Stimulated activated naive B cell treated with anti-CD40 and anti-IgM and Interleukin-4, amounts not matched to agents 10 μg/mL and 1 μg/mL and 100 μg/mL, for 72 hours (primary cell): ENCODE measurements at regions not wholly inside any gene's neighbourhood (a gene's known extent, or its start where the extent isn't known, plus 50 kb on each side); places are given as distances from the start of the nearest gene placed in this dataset.
"Not testable (repeated sequence)": the region's sequence is repeated elsewhere in the genome, so short reads cannot be mapped to it uniquely, and the experiment has no call there.

Experiments
- ATAC-seq, 2 donors: fragments of 150-1000 bp; cut with Tn5 transposase; replicated peaks; 2 replicates each; pipeline ENCODE4 v1.10.0; 2021; ENCODE audit warnings: moderate library complexity in 1 of 2
- DNase-seq: peaks from one replicate; pipeline ENCODE4 v3.0.0; 2021
- H3K27ac Mint-ChIP-seq: one replicate; pipeline ENCODE4 v1.8.0; 2022; ENCODE audit warnings: mild to moderate bottlenecking, mixed read lengths
- H3K27me3 Mint-ChIP-seq, 2 donors: one replicate each; pipeline ENCODE4 v1.8.0; 2022; ENCODE audit warnings: mixed read lengths in 2 of 2
- H3K36me3 Mint-ChIP-seq, 2 donors: one replicate each; pipeline ENCODE4 v1.8.0; 2022; ENCODE audit warnings: mixed read lengths in 2 of 2, mild to moderate bottlenecking in 1 of 2
- H3K4me1 Mint-ChIP-seq, 2 donors: one replicate each; pipeline ENCODE4 v1.8.0; 2022; ENCODE audit warnings: mixed read lengths in 2 of 2, mild to moderate bottlenecking in 1 of 2
- H3K4me3 Mint-ChIP-seq, 2 donors: one replicate each; pipeline ENCODE4 v1.8.0; 2022; ENCODE audit warnings: mild to moderate bottlenecking in 2 of 2, mixed read lengths in 2 of 2, moderate library complexity in 1 of 2
- H3K9me3 Mint-ChIP-seq, 2 donors: one replicate each; pipeline ENCODE4 v1.8.0; 2022; ENCODE audit warnings: mixed read lengths in 2 of 2, mild to moderate bottlenecking in 1 of 2

DNA sequence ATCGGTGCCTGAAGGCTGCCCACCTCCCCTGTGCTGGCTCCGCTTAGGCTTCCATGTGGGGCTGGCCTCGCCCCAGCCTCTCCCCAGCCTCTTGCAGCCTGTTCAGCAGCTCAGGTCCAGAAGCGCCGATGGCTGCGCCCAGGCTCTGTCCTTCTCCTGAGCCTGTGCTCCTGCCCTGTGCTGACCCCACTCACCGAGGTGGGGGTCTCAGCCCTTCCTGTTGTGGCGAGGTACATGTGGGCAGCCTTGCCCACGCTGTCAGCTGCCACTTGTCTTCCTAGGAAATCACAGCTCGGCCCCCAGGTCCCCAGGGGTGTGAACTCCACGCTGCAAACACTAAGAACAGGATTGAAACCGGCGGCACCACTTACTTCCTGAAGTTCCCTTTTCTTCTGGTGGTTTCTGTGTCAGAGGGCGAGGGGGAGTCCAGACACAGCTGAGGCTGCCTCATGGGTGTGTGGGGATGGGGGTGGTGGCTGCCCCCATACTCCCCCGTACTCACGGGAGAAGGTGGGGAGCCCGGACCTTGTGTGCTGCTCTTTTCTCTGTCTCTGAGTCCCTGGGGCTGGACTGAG, 249.1 kb downstream of the TMEM121 start:
- peaks cover 54 to 79% of the 10 kb centered on the region in 2 donors for H3K4me1 Mint-ChIP-seq
- peak overlapping the region; percentile 99 for H3K27ac Mint-ChIP-seq

DNA sequence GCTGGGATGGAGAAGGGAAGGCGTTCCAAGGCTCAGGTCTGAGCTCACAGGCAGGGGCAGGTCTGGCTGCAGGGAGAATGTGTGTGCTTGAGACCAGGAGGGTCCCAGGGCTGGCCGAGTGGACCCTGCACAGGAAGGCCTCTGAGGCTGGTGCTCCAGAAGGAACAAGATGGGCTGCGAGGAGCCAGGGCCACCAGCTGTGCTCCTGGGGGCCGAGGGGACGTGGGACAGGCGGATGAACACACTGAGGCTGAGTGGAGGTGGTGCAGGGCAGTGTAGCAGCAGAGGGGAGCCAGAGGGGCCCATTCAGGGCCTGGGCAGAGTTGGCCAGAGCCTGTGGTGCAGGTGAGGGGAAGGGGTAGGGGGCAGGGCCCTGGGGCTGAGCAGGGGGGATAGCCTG, 249.7 kb downstream of the TMEM121 start:
- peaks cover 29 to 30% of the 10 kb centered on the region in 2 donors for H3K9me3 Mint-ChIP-seq
- not testable (repeated sequence) for DNase-seq
- H3K27ac Mint-ChIP-seq, result peak overlapping the region; percentile 99
- peak in 1 of 2 donors; percentile 3 for ATAC-seq
- peak overlapping the region; percentile 96 for H3K4me3 Mint-ChIP-seq
- H3K36me3 Mint-ChIP-seq, result peaks cover 62 to 73% of the 10 kb centered on the region in 2 donors
- peaks cover 49 to 73% of the 10 kb centered on the region in 2 donors for H3K4me1 Mint-ChIP-seq
- H3K27me3 Mint-ChIP-seq, result peaks cover 6 to 23% of the 10 kb centered on the region in 2 donors

More for the DNA sequence above, 249.1 kb downstream of the TMEM121 start:
- peak; percentile 89 for DNase-seq
- H3K4me3 Mint-ChIP-seq, result peak overlapping the region; percentile 96
- ATAC-seq, result peak; percentile 88 to 89
- peaks cover 8 to 26% of the 10 kb centered on the region in 2 donors for H3K27me3 Mint-ChIP-seq
- peaks cover 69 to 78% of the 10 kb centered on the region in 2 donors for H3K36me3 Mint-ChIP-seq
- peaks cover 25 to 28% of the 10 kb centered on the region in 2 donors for H3K9me3 Mint-ChIP-seq

DNA sequence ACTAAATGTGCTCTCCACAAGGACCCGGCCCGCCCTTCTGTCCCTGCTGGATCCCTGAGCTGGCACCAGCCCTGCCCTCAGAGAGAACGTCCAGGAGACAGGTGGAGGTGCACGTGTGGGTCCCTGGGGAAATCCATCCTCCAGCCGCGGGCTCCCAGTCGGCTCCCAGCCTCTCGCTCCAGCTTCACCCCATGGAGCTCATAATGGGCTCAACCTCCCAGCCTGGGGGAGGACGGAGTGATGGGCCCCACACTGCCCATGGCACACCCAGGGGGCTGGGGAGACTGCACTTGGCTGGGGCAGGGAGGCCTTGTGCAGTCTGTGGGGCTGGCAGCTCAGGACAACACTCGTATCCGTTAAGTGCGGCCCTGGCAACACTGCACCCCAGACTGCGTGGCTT, 250.5 kb downstream of the TMEM121 start:
- DNase-seq (no peak), ATAC-seq (no peak)
- peaks cover 49 to 68% of the 10 kb centered on the region in 2 donors for H3K4me1 Mint-ChIP-seq
- peaks cover 64 to 74% of the 10 kb centered on the region in 2 donors for H3K36me3 Mint-ChIP-seq
- peak overlapping the region; percentile 96 for H3K4me3 Mint-ChIP-seq
- H3K27ac Mint-ChIP-seq, result peak overlapping the region; percentile 99
- peaks cover 35% of the 10 kb centered on the region in 2 donors for H3K9me3 Mint-ChIP-seq
- peaks cover 6 to 23% of the 10 kb centered on the region in 2 donors for H3K27me3 Mint-ChIP-seq

- H3K9me3 Mint-ChIP-seq, result peaks cover 20 to 21% of the 10 kb centered on the region in 2 donors
- H3K4me1 Mint-ChIP-seq, result peaks cover 19 to 28% of the 10 kb centered on the region in 2 donors
- ATAC-seq (no peak), DNase-seq (no peak)
- no peak overlapping the region for H3K4me3 Mint-ChIP-seq
- H3K27ac Mint-ChIP-seq, result peak overlapping the region; percentile 42
- H3K36me3 Mint-ChIP-seq, result peaks cover 12 to 14% of the 10 kb centered on the region in 2 donors
- H3K27me3 Mint-ChIP-seq, result no peaks in the 10 kb centered on the region
Measured at GRCh38 chr14:105783707-105784106, 257.3 kb downstream of the TMEM121 start.

- DNase-seq (no peak), ATAC-seq (peak; percentile 43 to 50)
- Mint-ChIP-seq H3K36me3 (peaks cover 0 to 2% of the 10 kb centered on the region in 2 donors), H3K4me3 (peak overlapping the region; percentile 9 to 40), H3K4me1 (peaks cover 18 to 19% of the 10 kb centered on the region in 2 donors), H3K9me3 (peaks cover 6 to 8% of the 10 kb centered on the region in 2 donors), H3K27ac (peak overlapping the region; percentile 44), H3K27me3 (no peaks in the 10 kb centered on the region)
Measured at GRCh38 chr14:105793836-105794235, 267.5 kb downstream of the TMEM121 start.

DNA sequence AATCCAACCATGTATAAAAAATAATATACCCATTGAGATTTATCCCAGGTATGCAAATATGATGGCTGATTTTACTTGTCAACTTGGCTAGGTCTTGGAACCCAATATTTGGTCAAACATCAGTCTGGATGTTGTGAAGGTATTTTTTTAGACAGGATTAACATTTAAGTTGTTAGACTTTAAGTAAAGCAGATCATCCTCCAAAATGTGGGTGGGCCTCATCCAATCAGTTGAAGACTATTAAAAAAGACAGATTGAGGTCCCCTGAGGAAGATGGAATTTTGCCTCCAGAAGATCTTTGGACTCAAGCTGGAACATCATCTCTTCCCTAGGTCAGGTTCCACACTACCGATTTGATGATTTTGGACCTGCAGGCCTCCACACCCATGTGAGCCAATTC, 271.2 kb downstream of the TMEM121 start:
- Mint-ChIP-seq H3K27me3 (no peaks in the 10 kb centered on the region), H3K4me1 (peaks cover 18 to 23% of the 10 kb centered on the region in 2 donors), H3K9me3 (peaks cover 6 to 8% of the 10 kb centered on the region in 2 donors), H3K36me3 (peaks cover 0 to 2% of the 10 kb centered on the region in 2 donors), H3K27ac (no peak overlapping the region), H3K4me3 (no peak overlapping the region)
- DNase-seq (no peak), ATAC-seq (no peak)

DNA sequence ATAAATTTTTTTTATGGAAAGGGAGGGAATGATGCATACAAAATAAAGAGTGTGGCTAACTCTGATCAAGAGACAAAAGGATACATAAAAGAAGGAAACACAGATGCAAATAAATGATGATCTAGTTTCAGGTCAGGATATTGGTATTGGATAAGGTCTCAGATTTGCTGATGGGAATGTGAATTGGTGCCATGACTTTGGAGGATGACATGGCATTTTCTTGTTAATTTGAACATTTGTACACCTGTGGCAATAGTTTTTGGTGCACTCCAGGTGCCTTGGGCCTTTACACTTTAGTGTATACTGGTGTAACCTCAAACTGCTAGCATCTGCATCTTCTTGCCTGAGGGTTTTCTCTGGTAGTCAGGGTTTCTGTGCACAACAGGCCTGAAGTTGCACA, 279.3 kb downstream of the TMEM121 start:
- Mint-ChIP-seq H3K36me3 (peaks cover 3 to 23% of the 10 kb centered on the region in 2 donors), H3K4me1 (peaks cover 5% of the 10 kb centered on the region in 2 donors), H3K27ac (no peak overlapping the region), H3K4me3 (no peak overlapping the region), H3K27me3 (no peaks in the 10 kb centered on the region), H3K9me3 (peaks cover 19 to 30% of the 10 kb centered on the region in 2 donors)
- ATAC-seq (no peak), DNase-seq (no peak)

DNA sequence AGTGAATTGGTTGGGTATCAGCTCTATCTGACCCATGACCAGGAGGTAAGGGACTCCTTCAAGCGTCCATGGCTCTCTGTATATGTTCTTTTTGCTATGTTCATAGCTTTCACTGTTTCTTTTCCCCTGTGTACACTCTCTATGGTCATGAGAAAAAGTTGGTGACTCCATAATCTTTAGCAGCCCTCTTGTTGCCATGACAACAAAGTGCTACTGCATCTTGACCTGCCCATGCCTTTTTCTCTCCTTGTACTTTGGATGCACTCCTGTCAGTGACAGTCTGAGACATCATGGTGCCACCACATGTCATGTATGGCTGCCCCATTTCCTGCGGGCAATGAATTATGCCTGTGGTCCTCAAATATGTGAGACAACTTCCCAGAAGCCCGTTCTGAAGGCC, 280.2 kb downstream of the TMEM121 start:
- H3K9me3 Mint-ChIP-seq, result peaks cover 21 to 38% of the 10 kb centered on the region in 2 donors
- DNase-seq (no peak), ATAC-seq (no peak)
- peaks cover 0 to 3% of the 10 kb centered on the region in 2 donors for H3K4me1 Mint-ChIP-seq
- H3K4me3 Mint-ChIP-seq, result no peak overlapping the region
- H3K27ac Mint-ChIP-seq, result no peak overlapping the region
- peaks cover 7 to 27% of the 10 kb centered on the region in 2 donors for H3K36me3 Mint-ChIP-seq
- no peaks in the 10 kb centered on the region for H3K27me3 Mint-ChIP-seq

DNA sequence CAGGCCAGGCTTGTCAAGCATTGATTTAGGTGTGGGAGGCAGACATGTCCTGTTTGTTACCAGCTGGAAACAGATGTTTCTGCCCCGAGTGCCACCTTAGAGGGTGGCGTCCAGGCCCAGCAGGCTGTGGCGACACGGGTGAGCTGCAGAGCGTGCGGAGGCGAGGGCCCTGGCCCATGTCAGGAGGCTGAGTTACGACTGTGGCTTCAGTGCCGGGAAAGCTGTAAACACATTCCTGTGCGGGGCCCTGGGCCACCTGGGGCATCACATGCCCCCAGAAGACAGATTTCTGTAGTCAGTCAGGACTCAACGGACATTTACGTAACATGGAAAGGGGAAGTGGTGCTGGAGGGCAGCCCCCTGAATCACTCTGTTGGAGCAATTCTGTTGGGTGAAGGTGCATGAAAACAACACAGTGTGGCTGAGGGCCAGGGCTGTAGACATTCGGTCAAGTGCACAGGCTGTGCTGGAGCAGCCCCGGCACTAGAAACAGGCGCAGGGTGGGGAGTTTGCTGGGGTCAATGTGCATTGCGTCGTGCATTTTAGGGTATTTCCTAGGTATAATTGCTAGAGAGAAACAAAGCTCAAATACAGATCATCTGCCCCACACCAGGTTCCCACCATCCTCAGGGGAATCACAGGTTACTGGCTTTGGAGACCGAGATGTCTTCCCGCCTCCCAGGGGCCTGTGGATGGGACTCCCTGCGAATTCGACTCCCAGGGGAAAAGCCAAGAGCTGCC, 291.8 kb downstream of the TMEM121 start:
- H3K4me3 Mint-ChIP-seq, result peak overlapping the region; percentile 79 to 81
- ATAC-seq, result peak; percentile 90 to 93
- H3K4me1 Mint-ChIP-seq, result peaks cover 47 to 62% of the 10 kb centered on the region in 2 donors
- DNase-seq, result peak; percentile 96
- peaks cover 4 to 7% of the 10 kb centered on the region in 2 donors for H3K9me3 Mint-ChIP-seq
- H3K27ac Mint-ChIP-seq, result peak overlapping the region; percentile 99
- H3K36me3 Mint-ChIP-seq, result peaks cover 9 to 17% of the 10 kb centered on the region in 2 donors
- no peaks in the 10 kb centered on the region for H3K27me3 Mint-ChIP-seq

DNA sequence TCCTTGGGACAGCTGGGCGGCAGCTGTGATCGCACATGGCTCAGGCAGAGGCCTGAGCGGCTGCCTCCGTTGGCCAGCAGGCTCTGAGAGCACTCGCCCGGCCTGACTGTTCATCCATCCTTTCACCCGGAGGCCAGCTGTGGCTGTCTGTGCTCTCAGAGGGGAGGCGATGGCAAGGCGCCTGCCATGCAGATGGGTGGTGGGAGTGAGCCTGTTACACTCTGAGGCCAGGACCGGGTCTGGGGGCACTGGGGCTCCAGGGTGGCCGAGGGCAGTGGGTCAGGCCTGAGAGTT, 292.3 kb downstream of the TMEM121 start:
- ATAC-seq, result peak; percentile 25 to 36
- Mint-ChIP-seq H3K36me3 (peaks cover 9 to 17% of the 10 kb centered on the region in 2 donors), H3K4me1 (peaks cover 47 to 65% of the 10 kb centered on the region in 2 donors), H3K9me3 (peaks cover 4 to 7% of the 10 kb centered on the region in 2 donors), H3K4me3 (peak overlapping the region; percentile 79 to 81), H3K27ac (peak overlapping the region; percentile 99), H3K27me3 (no peaks in the 10 kb centered on the region)
- DNase-seq, result no peak

GRCh38 chr14:105830171-105830570, 303.8 kb downstream of the TMEM121 start:
- peaks cover 23 to 46% of the 10 kb centered on the region in 2 donors for H3K4me1 Mint-ChIP-seq
- peaks cover 15 to 34% of the 10 kb centered on the region in 2 donors for H3K9me3 Mint-ChIP-seq
- ATAC-seq (no peak), DNase-seq (no peak)
- no peaks in the 10 kb centered on the region for H3K27me3 Mint-ChIP-seq
- H3K4me3 Mint-ChIP-seq, result no peak overlapping the region
- peak overlapping the region; percentile 78 for H3K27ac Mint-ChIP-seq
- H3K36me3 Mint-ChIP-seq, result peaks cover 10 to 29% of the 10 kb centered on the region in 2 donors

DNA sequence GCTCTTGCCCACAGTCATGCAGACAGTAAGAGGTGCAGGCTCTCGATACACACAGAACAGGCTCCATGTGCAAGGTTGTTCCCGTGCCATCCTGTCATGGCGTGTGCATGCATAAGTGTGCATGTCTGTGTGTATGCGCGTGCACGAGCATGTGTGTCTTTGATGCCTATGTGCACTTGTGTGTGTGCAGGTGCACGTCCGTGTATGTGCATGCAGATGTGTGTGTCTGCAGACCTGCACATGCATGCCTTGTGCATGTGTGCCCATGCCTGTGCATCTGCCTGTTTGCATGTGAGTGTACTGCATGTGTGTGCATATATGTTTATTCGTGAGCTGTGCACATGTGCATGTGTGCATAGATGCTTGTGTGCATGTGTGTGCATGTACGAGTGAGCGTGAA, 309.8 kb downstream of the TMEM121 start:
- DNase-seq (no peak), ATAC-seq (peak; percentile 8 to 10)
- H3K4me3 Mint-ChIP-seq, result peak overlapping the region in 1 of 2 donors; percentile 17

DNA sequence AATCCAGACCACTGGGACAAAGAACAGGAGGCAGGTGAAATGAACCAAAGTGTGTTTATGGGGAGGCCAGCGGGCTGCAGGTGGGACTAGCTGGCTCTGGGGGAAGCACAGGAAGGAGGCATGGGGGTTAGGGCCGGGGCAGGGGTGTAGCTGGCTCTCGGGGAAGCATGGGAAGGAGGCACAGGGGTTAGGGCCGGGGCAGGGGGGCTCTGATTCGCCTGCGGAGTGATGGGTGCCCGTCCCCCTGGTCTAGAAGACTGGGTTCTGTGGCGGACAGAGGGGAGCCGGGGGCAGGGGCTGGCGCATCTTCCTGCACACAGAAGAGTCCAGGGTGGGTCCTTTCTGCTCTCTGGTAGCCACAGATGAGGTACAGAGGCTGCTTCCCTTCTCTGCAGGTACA, 310.3 kb downstream of the TMEM121 start:
- no peaks in the 10 kb centered on the region for H3K27me3 Mint-ChIP-seq
- peak overlapping the region in 1 of 2 donors; percentile 17 for H3K4me3 Mint-ChIP-seq
- no peaks in the 10 kb centered on the region for H3K9me3 Mint-ChIP-seq

More for the DNA sequence above, 309.8 kb downstream of the TMEM121 start:
- peaks cover 29 to 34% of the 10 kb centered on the region in 2 donors for H3K36me3 Mint-ChIP-seq
- H3K27me3 Mint-ChIP-seq, result no peaks in the 10 kb centered on the region
- peaks cover 33 to 56% of the 10 kb centered on the region in 2 donors for H3K4me1 Mint-ChIP-seq
- H3K9me3 Mint-ChIP-seq, result peaks cover 0 to 3% of the 10 kb centered on the region in 2 donors
- H3K27ac Mint-ChIP-seq, result peak overlapping the region; percentile 85

DNA sequence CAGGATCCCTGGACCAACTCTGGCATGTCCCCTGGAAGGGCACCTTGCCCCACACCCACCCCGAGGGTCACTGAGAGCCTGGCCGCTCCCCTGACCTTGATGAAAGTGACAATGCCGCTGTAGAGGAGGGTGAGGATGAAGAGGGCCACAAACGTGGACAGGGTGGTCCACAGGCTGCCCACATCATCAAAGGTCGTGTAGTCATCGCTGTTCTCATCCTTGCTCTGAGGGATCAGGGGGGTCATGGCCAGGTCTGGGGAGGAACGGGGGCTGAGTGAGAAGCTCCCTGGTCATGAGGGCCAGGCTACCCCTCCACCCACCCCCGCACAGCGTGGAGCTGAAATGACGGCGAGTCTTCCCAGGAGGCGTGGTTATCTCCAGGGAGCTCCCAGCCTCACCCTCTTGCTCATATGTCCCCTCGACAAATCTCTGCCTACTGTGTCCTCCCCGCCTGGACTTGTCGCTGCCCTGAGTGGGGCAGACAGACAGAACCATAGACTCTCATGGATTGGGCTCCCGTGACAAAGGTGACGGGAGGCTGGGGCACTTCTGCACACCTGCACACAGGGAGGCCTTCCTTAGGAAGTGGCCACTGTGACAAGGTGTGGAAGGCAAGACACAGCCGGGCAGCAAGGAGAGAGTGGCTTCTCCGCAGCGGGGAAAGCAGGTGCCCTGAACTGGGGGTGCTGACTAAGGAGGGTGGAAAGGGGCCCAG, 311.1 kb downstream of the TMEM121 start:
- Mint-ChIP-seq H3K27me3 (no peaks in the 10 kb centered on the region), H3K36me3 (peaks cover 31 to 38% of the 10 kb centered on the region in 2 donors), H3K9me3 (no peaks in the 10 kb centered on the region), H3K4me1 (peaks cover 32 to 59% of the 10 kb centered on the region in 2 donors), H3K27ac (peak overlapping the region; percentile 94), H3K4me3 (peak overlapping the region; percentile 35 to 48)
- DNase-seq (no peak), ATAC-seq (no peak)

More for the DNA sequence above, 310.3 kb downstream of the TMEM121 start:
- Mint-ChIP-seq H3K4me1 (peaks cover 30 to 52% of the 10 kb centered on the region in 2 donors), H3K27ac (peak overlapping the region; percentile 85), H3K36me3 (peaks cover 27 to 32% of the 10 kb centered on the region in 2 donors)
- DNase-seq (no peak), ATAC-seq (no peak)
